ENCODE measurements at regions not wholly inside any gene's neighbourhood (a gene's known extent, or its start where the extent isn't known, plus 50 kb on each side); places are given as distances from the start of the nearest gene placed in this dataset.

DNA sequence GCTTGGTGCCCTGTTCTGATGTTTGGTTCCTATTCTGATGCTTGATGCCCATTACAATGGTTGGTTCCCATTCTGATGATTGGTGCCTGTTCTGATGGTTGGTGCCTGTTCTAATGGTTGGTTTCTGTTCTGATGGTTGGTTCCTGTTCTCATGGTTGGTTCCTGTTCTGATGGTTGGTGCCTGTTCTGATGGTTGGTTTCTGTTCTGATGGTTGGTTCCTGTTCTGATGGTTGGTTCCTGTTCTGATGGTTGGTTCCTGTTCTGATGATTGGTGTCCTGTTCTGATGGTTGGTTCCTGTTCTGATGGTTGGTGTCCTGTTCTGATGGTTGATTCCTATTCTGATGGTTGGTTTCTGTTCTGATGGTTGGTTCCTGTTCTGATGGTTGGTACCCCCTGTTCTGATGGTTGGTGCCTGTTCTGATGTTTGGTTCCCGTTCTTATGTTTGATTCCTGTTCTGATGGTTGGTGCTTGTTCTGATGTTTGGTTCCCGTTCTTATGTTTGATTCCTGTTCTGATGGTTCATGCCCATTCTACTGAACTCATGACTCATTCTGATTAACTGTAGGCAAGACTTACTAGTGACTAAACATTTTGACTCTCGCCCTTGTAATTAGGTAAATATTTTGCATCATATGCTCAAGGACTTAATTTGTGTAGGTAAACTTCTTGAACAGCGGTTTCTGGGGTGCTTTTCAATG lies 146.2 kb downstream of the DLL1 start:
- no peak for TF ChIP-seq POLR2A (IDR thresholded peaks at IDR 0.05)
- TF ChIP-seq, protein P1, sequence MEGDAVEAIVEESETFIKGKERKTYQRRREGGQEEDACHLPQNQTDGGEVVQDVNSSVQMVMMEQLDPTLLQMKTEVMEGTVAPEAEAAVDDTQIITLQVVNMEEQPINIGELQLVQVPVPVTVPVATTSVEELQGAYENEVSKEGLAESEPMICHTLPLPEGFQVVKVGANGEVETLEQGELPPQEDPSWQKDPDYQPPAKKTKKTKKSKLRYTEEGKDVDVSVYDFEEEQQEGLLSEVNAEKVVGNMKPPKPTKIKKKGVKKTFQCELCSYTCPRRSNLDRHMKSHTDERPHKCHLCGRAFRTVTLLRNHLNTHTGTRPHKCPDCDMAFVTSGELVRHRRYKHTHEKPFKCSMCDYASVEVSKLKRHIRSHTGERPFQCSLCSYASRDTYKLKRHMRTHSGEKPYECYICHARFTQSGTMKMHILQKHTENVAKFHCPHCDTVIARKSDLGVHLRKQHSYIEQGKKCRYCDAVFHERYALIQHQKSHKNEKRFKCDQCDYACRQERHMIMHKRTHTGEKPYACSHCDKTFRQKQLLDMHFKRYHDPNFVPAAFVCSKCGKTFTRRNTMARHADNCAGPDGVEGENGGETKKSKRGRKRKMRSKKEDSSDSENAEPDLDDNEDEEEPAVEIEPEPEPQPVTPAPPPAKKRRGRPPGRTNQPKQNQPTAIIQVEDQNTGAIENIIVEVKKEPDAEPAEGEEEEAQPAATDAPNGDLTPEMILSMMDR (IDR thresholded peaks at IDR 0.05) = no peak
